ENCODE measurements at regions not wholly inside any gene's neighbourhood (a gene's known extent, or its start where the extent isn't known, plus 50 kb on each side); places are given as distances from the start of the nearest gene placed in this dataset.

DNA sequence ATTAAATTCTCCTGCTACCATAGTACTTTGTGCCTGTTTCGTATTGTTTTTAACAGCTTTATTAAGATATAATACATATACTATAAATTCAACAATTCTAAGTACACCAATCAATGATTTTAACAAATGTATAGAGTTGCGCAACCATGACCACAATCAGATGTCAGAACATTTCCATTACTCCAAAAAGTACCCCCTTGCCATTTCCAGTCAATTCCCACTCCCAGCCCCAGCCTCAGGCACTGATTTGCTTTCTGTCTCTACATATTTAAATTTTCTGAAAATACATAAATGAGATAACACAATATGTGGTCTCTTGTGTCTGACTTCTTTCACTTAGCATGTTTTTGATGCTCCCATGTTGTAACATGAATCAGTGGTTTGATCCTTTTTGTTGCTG, 193.9 kb downstream of the FIGN start:
- DNase-seq (ENCODE audit: low read depth) = no peak

DNA sequence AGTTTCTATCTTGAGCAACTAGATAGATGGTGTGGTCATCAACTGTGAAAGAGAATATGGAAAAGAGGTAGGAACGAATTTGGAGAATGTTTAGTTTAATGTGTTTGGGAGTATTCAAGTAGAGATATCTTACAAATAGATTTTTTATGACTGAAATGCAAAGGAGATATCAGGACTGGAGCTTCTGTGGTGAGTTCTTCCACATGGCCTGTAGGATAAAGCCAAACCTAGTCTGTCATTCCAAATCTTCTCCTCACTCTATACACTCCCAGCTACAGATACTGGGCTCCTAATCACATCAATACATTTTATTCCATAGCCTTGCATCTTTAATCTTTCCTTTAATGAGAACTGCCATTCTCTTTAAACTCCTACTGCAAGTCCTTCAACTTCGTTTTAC, 194.3 kb downstream of the FIGN start:
- DNase-seq (ENCODE audit: low read depth) = no peak

DNA sequence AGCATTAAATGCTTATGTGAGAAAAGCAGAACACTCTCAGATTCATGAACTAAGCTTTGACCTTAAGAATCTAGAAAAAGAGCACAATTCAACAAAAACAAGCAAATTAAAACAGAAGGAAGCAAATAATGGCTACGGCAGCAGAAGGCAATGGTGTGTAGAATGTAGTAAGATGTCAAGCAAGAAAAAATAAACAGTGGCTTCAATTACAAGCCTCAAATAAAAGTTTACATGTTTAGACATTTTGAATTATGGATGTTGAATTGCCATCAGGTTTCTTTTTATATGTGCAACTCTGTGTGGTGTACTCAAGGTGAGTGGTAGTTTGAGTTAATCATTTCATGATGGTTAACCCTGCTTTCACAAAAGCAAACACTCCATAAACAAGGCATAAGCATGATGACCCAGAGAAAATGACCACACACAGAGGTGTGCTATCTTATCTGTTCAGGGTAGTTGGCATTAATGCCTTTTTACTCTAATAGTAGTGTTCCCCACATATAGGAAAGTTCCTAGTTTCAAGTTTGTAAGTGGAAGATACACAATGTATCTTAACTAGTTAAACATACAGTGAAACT, 207.1 kb downstream of the FIGN start:
- DNase-seq (ENCODE audit: low read depth) = no peak

DNA sequence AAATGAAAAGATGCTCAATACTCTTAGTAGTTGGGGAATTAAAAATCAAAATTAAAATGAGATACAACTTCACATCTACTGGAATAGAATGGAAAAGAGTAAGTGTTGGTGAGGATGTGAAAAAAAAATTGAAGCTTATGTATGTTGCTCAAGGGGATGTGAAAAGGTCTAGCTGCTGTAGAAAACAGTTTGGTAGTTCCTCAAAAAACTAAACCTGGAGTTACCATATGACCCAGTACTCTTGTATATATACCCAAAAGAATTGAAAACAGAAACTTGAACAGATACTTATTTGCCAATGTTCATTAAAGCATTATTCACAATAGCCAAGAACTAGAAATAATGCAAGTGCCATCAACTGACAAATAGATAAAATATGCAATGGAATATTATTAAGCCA, 208.4 kb downstream of the FIGN start:
- DNase-seq (ENCODE audit: low read depth) = no peak

DNA sequence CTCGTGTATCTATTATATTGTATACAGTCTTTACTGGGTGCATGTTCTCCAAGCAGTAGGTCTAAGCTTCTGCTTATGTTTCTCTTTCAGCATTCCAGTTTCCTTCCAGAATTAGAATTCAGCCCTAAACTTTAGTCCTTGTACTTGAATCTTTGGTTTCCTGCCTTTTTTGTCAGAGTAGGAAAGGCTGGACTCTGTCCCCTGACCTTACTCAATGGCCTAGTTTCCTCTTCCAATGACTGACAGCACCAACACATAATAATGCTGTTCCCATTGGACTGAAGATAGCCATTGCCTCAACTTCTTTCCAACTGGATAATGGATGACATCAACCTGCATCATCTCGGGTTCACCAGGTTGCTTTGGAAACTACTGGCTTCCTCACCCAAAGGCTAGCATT, 217.0 kb downstream of the FIGN start:
- no peak for DNase-seq (ENCODE audit: low read depth)

DNA sequence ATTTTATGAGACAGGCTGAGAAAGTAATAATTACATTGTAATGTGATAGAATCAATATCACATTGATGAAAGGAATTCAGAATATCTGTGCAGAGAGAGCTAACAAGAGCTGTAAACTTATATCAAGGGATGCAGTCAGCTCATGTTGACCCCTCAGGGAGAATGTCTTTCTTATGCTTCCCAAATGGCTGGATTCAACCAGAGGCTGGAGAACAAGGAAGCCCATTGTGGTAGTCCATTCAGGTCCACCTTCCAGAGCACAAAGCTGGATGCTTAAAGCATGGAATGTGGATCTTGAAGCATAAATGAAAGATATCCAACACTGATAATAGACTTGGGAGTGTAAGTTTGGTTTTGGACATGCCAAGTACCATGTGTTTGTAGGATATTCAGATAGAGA, 220.0 kb downstream of the FIGN start:
- no peak for DNase-seq (ENCODE audit: low read depth)

DNA sequence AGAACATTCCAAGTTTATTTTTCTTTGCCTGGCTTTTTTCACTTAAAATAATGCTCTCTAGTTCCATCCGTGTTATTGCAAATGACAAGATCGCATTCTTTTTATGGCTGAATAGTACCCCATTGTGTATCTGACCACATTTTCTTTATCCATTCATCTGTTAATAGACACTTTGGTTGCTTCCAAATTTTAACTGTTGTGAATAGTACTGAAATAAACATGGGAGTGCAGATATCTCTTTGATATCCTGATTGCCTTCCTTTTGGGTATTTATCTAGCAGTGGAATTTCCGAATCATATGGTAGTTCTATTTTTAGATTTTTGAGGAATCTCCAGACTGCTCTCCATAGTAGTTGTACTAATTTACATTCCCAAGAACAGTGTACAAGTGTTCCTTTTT, 230.5 kb downstream of the FIGN start:
- DNase-seq (ENCODE audit: low read depth) = no peak

DNA sequence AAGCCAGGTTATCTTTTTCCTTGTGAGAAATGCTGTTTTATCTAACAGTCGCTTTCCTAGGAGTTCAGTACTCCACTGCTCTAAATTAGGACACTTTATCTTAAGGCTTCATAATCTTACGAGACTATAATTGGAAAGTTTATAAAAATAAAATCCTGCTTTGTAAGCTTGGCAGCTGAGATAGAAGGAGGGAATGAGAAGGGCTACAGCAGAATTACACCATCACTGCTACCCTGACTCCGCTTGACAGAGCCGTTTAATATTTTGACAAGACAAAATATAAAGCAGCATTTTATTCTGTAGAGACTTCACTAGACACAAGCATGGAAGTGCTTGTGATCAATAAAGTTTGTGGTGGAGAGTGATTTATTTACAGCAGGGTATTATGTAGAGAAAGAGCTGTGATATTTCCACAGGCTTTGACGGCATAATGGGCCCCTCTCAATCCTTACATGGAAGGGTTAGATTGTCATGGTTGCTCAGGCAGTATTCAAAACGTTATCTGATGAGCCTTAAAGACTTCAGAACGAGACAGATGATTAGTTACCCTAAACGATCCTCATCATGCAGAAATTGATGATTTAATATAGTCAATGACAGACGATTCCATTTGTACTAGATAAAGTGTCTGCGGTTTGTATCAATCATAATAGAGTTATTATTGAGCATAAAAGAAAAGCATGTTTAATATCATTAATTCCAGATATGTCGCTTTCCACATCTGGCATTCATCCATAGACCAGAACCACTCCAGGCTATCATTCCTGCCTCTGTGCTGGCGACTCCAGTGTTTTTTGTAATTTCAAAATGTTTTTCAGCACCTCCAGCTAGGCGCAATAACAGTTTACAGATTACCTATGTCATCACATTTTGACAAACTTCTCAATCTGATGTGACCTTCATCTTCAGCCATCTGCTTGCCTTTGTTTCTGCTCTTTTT, 242.2 kb downstream of the FIGN start:
- no peak for DNase-seq (ENCODE audit: low read depth)

DNA sequence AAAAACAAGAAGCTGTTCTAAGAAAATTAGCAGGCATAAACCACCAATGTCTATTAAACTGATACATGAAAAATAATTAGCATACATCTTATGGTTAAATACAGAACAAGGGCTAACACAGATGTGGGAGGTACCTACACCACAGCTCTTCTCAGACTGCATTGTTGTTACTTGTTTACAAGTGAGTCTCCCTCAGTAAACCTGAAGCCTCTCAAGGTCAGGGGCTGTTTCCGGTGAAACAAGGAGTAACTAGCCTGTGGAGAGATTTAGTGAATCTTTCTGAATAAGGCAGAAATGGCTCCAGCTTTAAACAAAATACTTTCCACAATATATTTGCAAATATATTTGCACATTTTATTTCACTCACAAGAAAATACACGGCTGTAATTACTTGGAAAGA, 244.0 kb downstream of the FIGN start:
- no peak for DNase-seq (ENCODE audit: low read depth)

DNA sequence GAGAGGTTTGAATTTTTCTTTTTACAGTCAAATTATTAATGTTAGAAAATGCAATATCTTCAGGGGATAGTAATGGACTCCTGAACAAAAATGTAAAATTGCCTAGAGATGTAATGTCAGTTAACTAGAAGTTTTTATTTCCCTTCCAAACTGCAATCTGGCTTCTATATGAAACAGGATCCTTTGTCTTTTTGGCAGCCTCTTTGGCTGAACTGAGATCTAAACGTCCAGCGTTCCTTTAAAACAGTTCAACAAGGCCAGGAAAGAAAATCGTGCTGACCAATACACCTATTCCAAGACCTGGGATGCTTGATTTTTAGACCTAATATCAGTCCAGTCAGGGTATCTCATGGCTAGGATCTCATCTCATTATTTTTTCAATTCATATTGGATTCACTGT, 245.5 kb downstream of the FIGN start:
- no peak for DNase-seq (ENCODE audit: low read depth)

DNA sequence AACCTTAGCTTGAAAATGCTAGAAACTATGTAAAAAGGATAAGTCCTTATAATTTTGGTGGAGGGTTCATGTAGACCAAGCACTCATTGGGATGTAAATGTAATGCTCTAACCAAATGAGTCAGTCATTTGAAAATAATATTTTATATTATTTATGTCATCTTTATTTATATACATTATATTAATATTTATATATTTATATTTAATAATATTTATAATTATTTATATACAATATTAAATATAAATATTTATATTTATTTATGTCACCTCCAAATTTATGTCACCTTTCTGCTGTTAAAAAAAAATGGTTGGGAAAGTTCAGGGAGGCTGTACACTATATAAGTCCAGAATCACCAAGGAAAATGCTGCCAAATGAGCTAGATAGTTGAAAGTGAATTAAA, 254.3 kb downstream of the FIGN start:
- DNase-seq (ENCODE audit: low read depth) = no peak

DNA sequence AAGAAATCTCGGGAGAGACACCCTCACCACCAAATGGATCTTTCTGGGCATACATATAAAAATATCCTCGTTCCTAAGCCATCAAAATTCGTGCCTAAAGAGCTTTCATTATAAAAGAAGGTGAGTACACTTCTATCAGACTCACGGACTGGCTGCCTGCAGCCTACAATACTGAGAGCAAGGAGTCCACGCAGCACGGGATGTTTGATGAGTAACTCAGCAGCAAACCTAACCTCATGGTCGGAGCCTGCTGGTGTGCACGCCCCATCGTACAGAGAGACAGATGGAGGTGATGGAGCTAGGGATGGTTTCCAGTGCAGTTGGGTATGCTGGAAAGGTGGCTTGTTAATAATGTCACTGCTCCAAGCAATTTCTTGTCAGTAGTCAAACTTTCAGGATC, 256.2 kb downstream of the FIGN start:
- no peak for DNase-seq (ENCODE audit: low read depth)

DNA sequence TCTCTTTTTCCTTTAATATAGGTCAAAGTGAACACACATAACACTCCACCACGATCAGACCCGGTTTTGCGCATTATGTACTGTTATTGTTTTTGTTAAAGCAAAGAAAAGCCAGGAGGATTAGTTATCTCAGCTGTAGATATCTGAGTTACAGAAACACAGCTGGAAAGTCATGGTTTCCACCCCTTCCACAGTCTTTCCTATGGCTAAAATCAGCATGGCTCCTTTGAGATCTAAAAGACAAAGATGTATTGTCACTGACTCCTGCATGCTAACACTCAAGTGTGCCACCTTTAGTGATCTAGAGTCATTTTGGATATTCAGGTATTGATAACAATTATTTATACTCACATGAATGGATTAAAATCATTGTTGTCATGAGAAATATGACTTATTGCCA, 260.0 kb downstream of the FIGN start:
- DNase-seq (ENCODE audit: low read depth) = no peak

DNA sequence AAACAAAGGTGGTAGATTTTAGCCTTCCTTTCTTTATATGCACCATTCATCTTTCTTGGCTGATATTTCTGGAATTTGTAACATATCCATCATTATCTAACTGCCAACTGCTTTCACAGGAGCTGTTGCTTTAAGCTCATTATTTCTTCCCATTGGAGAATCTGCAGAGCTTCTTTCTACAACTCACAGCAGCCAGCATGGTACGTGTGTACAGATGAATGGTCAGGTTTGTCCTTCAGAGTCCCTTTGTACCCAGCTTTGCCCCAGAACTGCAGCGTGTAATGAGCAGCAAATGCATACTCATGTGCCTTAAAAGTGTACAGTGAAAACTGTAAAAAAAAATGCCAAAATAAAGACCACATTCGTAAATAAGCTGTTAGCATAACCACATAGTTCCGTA, 260.9 kb downstream of the FIGN start:
- no peak for DNase-seq (ENCODE audit: low read depth)

DNA sequence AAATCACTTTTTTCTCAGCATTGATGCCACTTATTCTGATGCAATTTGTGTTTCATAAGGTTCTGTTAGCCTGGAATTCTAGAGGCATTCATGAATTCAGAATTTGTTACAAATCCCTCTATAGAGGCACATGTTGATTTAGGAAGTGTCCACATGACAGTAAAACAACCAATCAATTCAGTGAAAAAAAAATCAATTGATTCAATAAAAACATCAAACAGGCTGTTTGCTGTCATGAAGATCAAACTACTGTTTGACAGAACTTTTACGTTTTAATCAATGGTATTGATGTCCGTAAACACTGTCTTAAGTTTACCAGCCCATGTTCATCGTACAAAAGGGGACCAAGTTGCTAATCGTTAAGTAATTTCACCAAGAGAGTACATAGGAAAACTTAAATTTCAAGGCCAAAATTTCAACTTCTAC, 261.5 kb downstream of the FIGN start:
- DNase-seq (ENCODE audit: low read depth) = no peak

DNA sequence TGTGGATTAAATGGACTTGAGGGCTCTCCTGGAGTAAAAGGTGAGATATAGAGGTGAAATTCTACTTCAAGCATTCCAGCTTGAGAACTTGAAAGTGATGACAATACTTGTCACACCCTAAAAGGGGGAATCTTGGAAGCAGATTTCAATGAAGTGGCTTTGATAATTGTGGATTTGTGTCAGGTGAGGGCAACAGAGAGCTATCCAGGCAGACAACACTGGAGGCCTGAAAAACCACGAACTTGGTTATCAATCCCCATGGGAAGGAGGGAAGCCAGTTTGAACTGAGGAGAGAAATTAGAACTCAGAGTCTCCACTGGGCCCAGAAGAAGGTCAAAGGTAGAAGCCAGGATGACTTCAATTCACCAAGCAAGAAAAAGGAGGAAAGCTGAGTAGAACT, 263.9 kb downstream of the FIGN start:
- peak; percentile 73 for DNase-seq (ENCODE audit: low read depth)

DNA sequence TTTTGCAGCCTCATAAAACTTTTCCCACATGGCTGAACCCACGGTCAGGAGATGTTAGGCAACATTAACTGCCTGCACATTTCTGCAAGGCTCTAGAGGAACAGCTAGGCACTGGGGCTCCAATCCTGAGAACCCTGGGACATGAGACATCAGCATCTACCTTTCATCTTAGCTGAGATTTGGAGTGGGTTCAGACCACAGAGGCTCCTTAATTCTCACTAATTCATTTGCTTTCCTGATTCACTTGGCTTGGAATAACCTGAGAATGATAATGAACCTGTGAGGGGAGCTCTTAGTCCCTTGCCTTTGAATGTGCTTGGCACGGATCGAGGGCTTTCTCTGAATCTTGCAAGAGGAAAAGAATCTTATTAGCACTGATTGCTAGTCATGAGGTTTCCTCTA, 266.2 kb downstream of the FIGN start:
- peak; percentile 10 for DNase-seq (ENCODE audit: low read depth)

DNA sequence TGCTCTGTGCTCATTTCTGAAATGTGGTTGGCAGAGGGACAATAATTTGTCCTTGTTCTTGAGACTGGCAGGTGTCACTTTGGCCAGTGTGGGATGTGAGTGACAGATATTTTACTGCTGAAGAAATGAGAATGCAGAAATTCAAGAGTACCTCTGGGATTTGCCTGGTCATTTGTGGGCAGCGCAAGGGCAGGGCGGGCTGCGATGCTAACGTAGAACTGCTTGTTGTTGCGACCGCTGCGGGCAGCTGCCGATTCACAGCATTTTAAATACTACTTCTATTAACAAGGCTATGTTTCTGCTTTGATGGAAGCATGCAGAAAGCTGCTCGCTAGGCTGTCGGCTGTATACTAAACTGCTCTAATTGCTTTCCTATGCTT, 268.6 kb downstream of the FIGN start:
- DNase-seq (ENCODE audit: low read depth) = peak; percentile 84

DNA sequence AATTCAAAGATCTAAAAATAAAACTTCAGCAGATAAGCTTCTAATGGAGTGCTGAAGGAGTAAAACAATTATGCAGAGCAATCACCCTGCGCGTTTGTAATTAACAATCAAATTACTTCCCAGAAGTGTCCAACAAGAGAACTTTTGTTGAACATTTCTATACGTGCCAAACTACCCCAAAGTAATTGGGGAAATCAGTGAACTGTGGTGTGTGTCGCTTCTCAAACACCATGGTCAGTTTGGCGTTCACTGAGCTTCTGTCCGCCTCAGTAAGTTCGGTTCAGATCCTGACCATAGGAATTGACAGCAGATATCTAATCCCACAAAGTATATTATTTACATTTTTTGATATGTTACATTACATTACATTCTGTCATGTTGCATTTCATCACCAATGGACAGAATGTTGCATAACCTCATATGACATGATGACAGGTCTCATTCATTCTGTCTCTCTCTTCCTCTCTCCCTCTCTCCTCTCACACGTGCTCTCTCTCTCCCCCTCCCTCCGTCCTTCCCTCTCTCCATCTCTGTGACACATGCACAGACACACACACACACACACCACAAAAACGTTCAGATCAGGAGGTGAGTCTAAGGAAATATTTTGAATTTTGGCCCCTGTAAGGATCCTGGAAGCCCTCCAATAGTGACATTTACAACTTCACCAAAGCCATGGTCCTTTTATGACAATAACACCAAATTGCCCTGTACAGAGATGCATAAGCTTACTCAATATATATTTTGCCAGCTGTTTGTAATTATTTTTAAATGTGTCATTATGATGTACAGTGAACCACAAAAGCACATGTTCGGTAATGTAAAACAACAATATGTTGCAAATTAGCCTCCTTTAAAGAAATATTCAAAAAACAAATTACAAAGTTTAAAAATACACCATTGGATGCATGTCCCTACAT, 269.2 kb downstream of the FIGN start:
- DNase-seq (ENCODE audit: low read depth) = peak; percentile 49

DNA sequence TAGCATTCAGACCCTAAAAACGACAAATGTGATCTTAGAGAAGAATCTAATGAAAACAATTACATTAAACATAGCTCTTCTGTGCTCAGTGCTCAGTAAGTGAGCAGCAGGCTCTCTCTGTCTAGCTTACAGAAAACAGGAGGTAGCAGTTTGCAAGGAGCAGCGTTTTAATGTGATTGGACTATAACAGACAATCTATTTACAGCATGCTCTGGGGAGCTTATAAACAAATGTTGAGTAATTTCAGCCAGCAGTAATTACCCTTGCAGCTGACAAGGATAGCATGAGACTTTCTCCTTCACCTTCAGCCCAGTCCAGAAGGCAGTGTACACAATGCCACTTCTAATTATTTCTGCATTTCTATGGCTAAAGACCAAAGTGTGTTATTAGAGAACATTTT, 270.4 kb downstream of the FIGN start:
- peak; percentile 40 for DNase-seq (ENCODE audit: low read depth)

DNA sequence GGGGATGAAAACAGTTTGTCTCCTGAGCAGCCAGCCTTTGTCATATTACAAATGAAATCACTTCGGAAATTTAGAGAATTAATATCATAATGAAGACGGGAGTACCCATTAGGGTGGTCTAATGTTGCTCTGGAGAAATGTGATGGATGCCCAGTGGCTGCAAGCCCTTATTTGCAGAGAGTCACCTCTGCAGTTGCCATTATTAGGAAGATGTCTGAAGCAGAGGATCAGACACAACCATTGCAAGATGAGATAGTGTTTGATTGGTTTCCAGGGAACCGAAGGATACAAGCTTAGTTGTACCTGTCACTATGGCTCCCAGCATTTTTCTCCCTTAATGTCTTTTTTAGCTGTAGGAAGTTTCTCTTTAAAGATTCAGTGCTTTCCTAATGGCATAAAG, 272.4 kb downstream of the FIGN start:
- no peak for DNase-seq (ENCODE audit: low read depth)

DNA sequence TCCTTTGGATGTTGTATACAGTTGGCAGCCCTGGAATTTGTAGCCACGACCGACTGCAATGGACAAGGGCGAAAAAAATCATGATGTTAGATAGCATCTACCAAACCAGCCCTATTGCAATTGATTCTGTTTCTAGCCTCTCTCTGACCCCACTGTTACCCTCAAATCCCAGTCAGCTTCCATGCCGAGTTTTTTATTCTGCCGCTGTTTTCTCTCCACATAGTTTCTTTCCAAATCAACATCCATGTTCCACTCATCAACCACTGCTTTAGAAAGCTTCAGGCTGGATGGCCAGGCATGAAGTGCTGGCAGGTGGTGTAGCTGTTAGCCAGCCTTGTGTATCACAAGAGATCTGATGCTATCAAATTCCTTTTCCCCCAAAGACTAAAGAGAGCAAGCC, 272.8 kb downstream of the FIGN start:
- DNase-seq (ENCODE audit: low read depth) = no peak

Measured in LHCN-M2 (cell line).